H9 (cell line): ENCODE measurements at regions not wholly inside any gene's neighbourhood (a gene's known extent, or its start where the extent isn't known, plus 50 kb on each side); places are given as distances from the start of the nearest gene placed in this dataset.

ENCODE experiments used
- DNase-seq: peaks from one replicate; pipeline ENCODE4 v3.0.0-alpha.2; 2017
- H2AFZ ChIP-seq: one replicate; pipeline ENCODE4 v1.6.1; 2013; ENCODE audit warnings: mild to moderate bottlenecking, low read length, control low read depth, moderate library complexity
- H2AK5ac ChIP-seq: 2 replicates; pipeline ENCODE4 v1.6.1; 2013; ENCODE audit warnings: low read length, control low read depth, mixed read lengths; ENCODE audit not compliant: insufficient read length
- H2BK120ac ChIP-seq: one replicate; pipeline ENCODE4 v1.6.1; 2013; ENCODE audit warnings: low read depth, mild to moderate bottlenecking, low read length, control low read depth, inconsistent platforms; ENCODE audit not compliant: poor library complexity, severe bottlenecking
- H2BK12ac ChIP-seq: 2 replicates; pipeline ENCODE4 v1.6.1; 2013; ENCODE audit warnings: low read length, control low read depth, mixed read lengths, low read depth; ENCODE audit not compliant: insufficient read length
- H2BK15ac ChIP-seq: 2 replicates; pipeline ENCODE4 v1.6.1; 2013; ENCODE audit warnings: low read depth, low read length, control low read depth
- H2BK20ac ChIP-seq: one replicate; pipeline ENCODE4 v1.6.1; 2013; ENCODE audit warnings: low read depth, mild to moderate bottlenecking, low read length, control low read depth, inconsistent platforms; ENCODE audit not compliant: poor library complexity, severe bottlenecking
- H2BK5ac ChIP-seq: 2 replicates; pipeline ENCODE4 v1.6.1; 2013; ENCODE audit warnings: low read length, control low read depth, mixed read lengths; ENCODE audit not compliant: insufficient read length
- H3K14ac ChIP-seq: 2 replicates; pipeline ENCODE4 v1.6.1; 2013; ENCODE audit warnings: low read length, control low read depth; ENCODE audit not compliant: insufficient read depth
- H3K18ac ChIP-seq: 2 replicates; pipeline ENCODE4 v1.6.1; 2013; ENCODE audit warnings: low read depth, mild to moderate bottlenecking, mixed read lengths, low read length, control low read depth; ENCODE audit not compliant: insufficient read length
- H3K23ac ChIP-seq: 2 replicates; pipeline ENCODE4 v1.6.1; 2013; ENCODE audit warnings: low read length, control low read depth, mixed read lengths, low read depth; ENCODE audit not compliant: insufficient read length
- H3K23me2 ChIP-seq: 2 replicates; pipeline ENCODE4 v1.6.1; 2013; ENCODE audit warnings: low read depth, mild to moderate bottlenecking, mixed read lengths, low read length, control low read depth; ENCODE audit not compliant: insufficient read length, poor library complexity, severe bottlenecking
- H3K27ac ChIP-seq: 2 replicates; pipeline ENCODE4 v1.5.1; 2013; ENCODE audit warnings: low read length, control low read depth, mixed read lengths, low read depth; ENCODE audit not compliant: insufficient read length
- H3K27me3 ChIP-seq: 2 replicates; pipeline ENCODE4 v1.6.1; 2013; ENCODE audit warnings: low read length, control low read depth, inconsistent platforms; ENCODE audit not compliant: insufficient read depth
- H3K4ac ChIP-seq: 2 replicates; pipeline ENCODE4 v1.6.1; 2013; ENCODE audit warnings: low read depth, mild to moderate bottlenecking, control low read depth, inconsistent platforms, low read length, moderate library complexity
- H3K4me1 ChIP-seq: 2 replicates; pipeline ENCODE4 v1.6.1; 2013; ENCODE audit warnings: low read length, control low read depth, inconsistent platforms; ENCODE audit not compliant: insufficient read depth
- H3K4me2 ChIP-seq: 2 replicates; pipeline ENCODE4 v1.6.1; 2013; ENCODE audit warnings: low read length, control low read depth, mixed read lengths; ENCODE audit not compliant: insufficient read length, insufficient read depth
- H3K56ac ChIP-seq: 2 replicates; pipeline ENCODE4 v1.6.1; 2013; ENCODE audit warnings: low read depth, mild to moderate bottlenecking, mixed read lengths, low read length, control low read depth; ENCODE audit not compliant: insufficient read length
- H3K79me1 ChIP-seq: 2 replicates; pipeline ENCODE4 v1.6.1; 2013; ENCODE audit warnings: low read depth, mild to moderate bottlenecking, moderate library complexity, low read length, control low read depth, inconsistent platforms; ENCODE audit not compliant: insufficient read depth, poor library complexity, severe bottlenecking
- H3K79me2 ChIP-seq: 2 replicates; pipeline ENCODE4 v1.6.1; 2013; ENCODE audit warnings: low read length, control low read depth, inconsistent platforms; ENCODE audit not compliant: insufficient read depth
- H3K9ac ChIP-seq: 2 replicates; pipeline ENCODE4 v1.6.1; 2013; ENCODE audit warnings: low read length, control low read depth, mixed read lengths; ENCODE audit not compliant: insufficient read length; ENCODE audit errors: extremely low read depth
- H3K9me3 ChIP-seq: one replicate; pipeline ENCODE4 v1.6.1; 2013; ENCODE audit warnings: low read depth, low read length, inconsistent platforms; ENCODE audit not compliant: control insufficient read depth
- H3T11ph ChIP-seq: one replicate; pipeline ENCODE4 v1.6.1; 2013; ENCODE audit warnings: mild to moderate bottlenecking, low read length, control low read depth, inconsistent platforms
- H4K20me1 ChIP-seq: one replicate; pipeline ENCODE4 v1.6.1; 2013; ENCODE audit not compliant: control insufficient read depth, insufficient read length, insufficient read depth
- H4K5ac ChIP-seq: 2 replicates; pipeline ENCODE4 v1.6.1; 2013; ENCODE audit warnings: low read depth, mild to moderate bottlenecking, mixed read lengths, low read length, control low read depth; ENCODE audit not compliant: insufficient read length
- H4K8ac ChIP-seq: replicated peaks from 2 replicates; pipeline ENCODE4 v1.6.1; 2013; ENCODE audit warnings: low read length, control low read depth, mixed read lengths, low read depth; ENCODE audit not compliant: insufficient read length
- H4K91ac ChIP-seq: 2 replicates; pipeline ENCODE4 v1.6.1; 2013; ENCODE audit warnings: low read depth, mild to moderate bottlenecking, moderate library complexity, mixed read lengths, low read length, control low read depth; ENCODE audit not compliant: insufficient read length
- H3K27ac Mint-ChIP-seq, 3 experiments: 2 replicates in 2 of 3; 3 replicates in 1 of 3; pipeline ENCODE4 v1.8.0; 2020 to 2021; ENCODE audit warnings: mixed read lengths in 3 of 3, mild to moderate bottlenecking in 1 of 3, moderate library complexity in 1 of 3
- H3K27me3 Mint-ChIP-seq: 2 replicates; pipeline ENCODE4 v1.8.0; 2021; ENCODE audit warnings: low read depth, mild to moderate bottlenecking, moderate library complexity, mixed read lengths
- H3K36me3 Mint-ChIP-seq, 3 experiments: 2 replicates in 2 of 3; 3 replicates in 1 of 3; pipeline ENCODE4 v1.8.0; 2020 to 2021; ENCODE audit warnings: low read depth in 3 of 3, mixed read lengths in 3 of 3; ENCODE audit not compliant: insufficient read depth in 1 of 3
- H3K4me1 Mint-ChIP-seq, 2 experiments: 2 replicates each; pipeline ENCODE4 v1.8.0; 2020; ENCODE audit warnings: mixed read lengths in 2 of 2
- H3K4me3 Mint-ChIP-seq, 2 experiments: 2 replicates in 1 of 2; 3 replicates in 1 of 2; pipeline ENCODE4 v1.8.0; 2020 to 2021; ENCODE audit warnings: mild to moderate bottlenecking in 2 of 2, mixed read lengths in 2 of 2, moderate library complexity in 1 of 2
- H3K9me3 Mint-ChIP-seq, 2 experiments: 2 replicates in 1 of 2; 3 replicates in 1 of 2; pipeline ENCODE4 v1.8.0; 2020; ENCODE audit warnings: mild to moderate bottlenecking in 2 of 2, mixed read lengths in 2 of 2, moderate library complexity in 1 of 2
- CTCF ChIP-seq: fragments of 200-600 bp; sonication (generic); conservative IDR thresholded peaks from 3 replicates; pipeline ENCODE4 v1.8.0; 2021; ENCODE audit warnings: antibody characterized with exemption, mild to moderate bottlenecking
- WGBS: extraction: QIAGEN DNeasy Blood & Tissue Kit; methylation state at CpG from one replicate; pipeline ENCODE4 v1.1.7; 2013; ENCODE audit warnings: missing lambda C conversion rate, low lambda C conversion rate, mixed read lengths; ENCODE audit not compliant: insufficient read length; ENCODE audit errors: extremely low coverage; 5-methylcytosine and 5-hydroxymethylcytosine counted together

GRCh38 chr16:17983114-17983513 is 353.4 kb downstream of the NPIPA8 start:
- no peaks in the 10 kb centered on the region for H3K23me2 ChIP-seq
- H3K14ac ChIP-seq = no peak overlapping the region
- no peak overlapping the region for H3K18ac ChIP-seq
- H4K8ac ChIP-seq = no peak overlapping the region
- no peak overlapping the region for H3K4me2 ChIP-seq
- no peak for DNase-seq
- H3K79me1 ChIP-seq = no peaks in the 10 kb centered on the region
- no peaks in the 10 kb centered on the region for H3K4me1 ChIP-seq
- H3K79me2 ChIP-seq = no peaks in the 10 kb centered on the region
- H3K27me3 ChIP-seq = no peaks in the 10 kb centered on the region
- H3T11ph ChIP-seq = no peak overlapping the region
- Mint-ChIP-seq H3K9me3 (peaks cover 12% of the 10 kb centered on the region in 2 experiments), H3K4me1 (peaks cover 0 to 8% of the 10 kb centered on the region in 2 experiments; a peak in 2 of 4 replicates), H3K36me3 (peaks cover 2 to 11% (median 6%) of the 10 kb centered on the region in 3 experiments; a peak in 6 of 7 replicates), H3K27ac (no peak overlapping the region), H3K27me3 (peaks cover 2% of the 10 kb centered on the region; the same call in 1 of the 2 replicates), H3K4me3 (no peak overlapping the region)
- H2AFZ ChIP-seq = no peak overlapping the region
- H3K27ac ChIP-seq = no peak overlapping the region
- H2AK5ac ChIP-seq = no peak overlapping the region
- TF ChIP-seq CTCF = no peak
- H3K56ac ChIP-seq = no peak overlapping the region
- no peak overlapping the region for H3K4ac ChIP-seq
- no peak overlapping the region for H2BK5ac ChIP-seq
- no peak overlapping the region for H4K5ac ChIP-seq
- no peak overlapping the region for H2BK120ac ChIP-seq
- no CpG with 5 or more reads among the region's 2 CpGs for WGBS
- no peak overlapping the region for H3K23ac ChIP-seq
- no peak overlapping the region for H4K91ac ChIP-seq
- no peak overlapping the region for H2BK20ac ChIP-seq
- H4K20me1 ChIP-seq = no peaks in the 10 kb centered on the region
- no peak overlapping the region for H2BK15ac ChIP-seq
- no peak overlapping the region for H3K9ac ChIP-seq
- no peaks in the 10 kb centered on the region for H3K9me3 ChIP-seq
- H2BK12ac ChIP-seq = no peak overlapping the region
